Common myeloid progenitor, CD34-positive (primary cell): ENCODE measurements at regions not wholly inside any gene's neighbourhood (a gene's known extent, or its start where the extent isn't known, plus 50 kb on each side); places are given as distances from the start of the nearest gene placed in this dataset.

ENCODE experiments used
- CTCF ChIA-PET: fragments of 350-600 bp; sonication (Branson Sonifier 250); formaldehyde crosslinking; loops from one replicate; lab custom pipeline; 2021; ENCODE audit warnings: antibody characterized with exemption; lab: Charles Lee
- POLR2A ChIA-PET: fragments of 350-600 bp; sonication (Branson Sonifier 250); formaldehyde crosslinking; loops from one replicate; lab custom pipeline; 2021; ENCODE audit warnings: antibody characterized with exemption; lab: Charles Lee
- DNase-seq, 3 donors: peaks; one replicate each; pipeline versions ENCODE4 v3.0.0 to v3.0.0-alpha.2; 2013
- H3K27ac ChIP-seq, 2 experiments: 1 replicate in 1 of 2; 2 replicates in 1 of 2; pipeline ENCODE4 v1.7.0; 2013; ENCODE audit warnings: inconsistent platforms in 2 of 2, low read length in 2 of 2, mild to moderate bottlenecking in 2 of 2, low read depth in 1 of 2, moderate library complexity in 1 of 2; ENCODE audit not compliant: severe bottlenecking in 2 of 2, insufficient read depth in 1 of 2, poor library complexity in 1 of 2
- H3K27me3 ChIP-seq, 5 experiments: replicated peaks in 2 of 5; 1 replicate in 3 of 5; 2 replicates in 2 of 5; pipeline versions ENCODE4 v1.6.1 to v1.7.0; 2013; ENCODE audit warnings: low read length in 4 of 5, mild to moderate bottlenecking in 2 of 5, moderate library complexity in 2 of 5, inconsistent platforms in 1 of 5; ENCODE audit not compliant: insufficient read depth in 5 of 5, control insufficient read depth in 4 of 5
- H3K36me3 ChIP-seq, 4 experiments: 1 replicate in 2 of 4; 2 replicates in 2 of 4; pipeline versions ENCODE4 v1.6.1 to v1.7.0; 2013; ENCODE audit warnings: low read length in 3 of 4, control low read depth in 1 of 4, mild to moderate bottlenecking in 1 of 4; ENCODE audit not compliant: control insufficient read depth in 4 of 4, insufficient read depth in 4 of 4
- H3K4me1 ChIP-seq, 4 experiments: 1 replicate in 3 of 4; 2 replicates in 1 of 4; pipeline versions ENCODE4 v1.6.1 to v1.7.1; 2013; ENCODE audit warnings: low read length in 3 of 4, mild to moderate bottlenecking in 3 of 4, control low read depth in 1 of 4, inconsistent platforms in 1 of 4, moderate library complexity in 1 of 4; ENCODE audit not compliant: control insufficient read depth in 4 of 4, insufficient read depth in 4 of 4; ENCODE audit errors: control extremely low read depth in 1 of 4
- H3K4me3 ChIP-seq, 7 experiments: 1 replicate in 4 of 7; 2 replicates in 3 of 7; pipeline versions ENCODE4 v1.5.1 to v1.7.0; 2013; ENCODE audit warnings: mild to moderate bottlenecking in 7 of 7, low read length in 6 of 7, moderate library complexity in 6 of 7, inconsistent platforms in 2 of 7, low read depth in 2 of 7, control low read depth in 1 of 7; ENCODE audit not compliant: insufficient read depth in 4 of 7, control insufficient read depth in 1 of 7; ENCODE audit errors: extremely low read depth in 1 of 7
- H3K9me3 ChIP-seq, 5 experiments: 1 replicate in 4 of 5; 2 replicates in 1 of 5; pipeline versions ENCODE4 v1.6.1 to v1.7.1; 2013; ENCODE audit warnings: low read length in 4 of 5, mild to moderate bottlenecking in 2 of 5, inconsistent platforms in 1 of 5, low read depth in 1 of 5, moderate library complexity in 1 of 5; ENCODE audit not compliant: control insufficient read depth in 4 of 5, insufficient read depth in 2 of 5; ENCODE audit errors: control extremely low read depth in 1 of 5
- WGBS: methylation state at CpG from one replicate; pipeline ENCODE4 v1.1.5; 2013; ENCODE audit not compliant: insufficient coverage; 5-methylcytosine and 5-hydroxymethylcytosine counted together

- POLR2A ChIA-PET, result no interaction called here
- Histone ChIP-seq H3K36me3 (no peaks in the 10 kb centered on the region), H3K27me3 (peaks cover 0 to 62% (median 32%) of the 10 kb centered on the region in 5 experiments), H3K27ac (no peak overlapping the region), H3K9me3 (peaks cover 0 to 12% (median 0%) of the 10 kb centered on the region in 5 experiments), H3K4me1 (no peaks in the 10 kb centered on the region), H3K4me3 (no peak overlapping the region)
- CTCF ChIA-PET, result no interaction called here
- DNase-seq, result no peak
- 80% methylated on average over 16 of the region's 24 CpGs for WGBS
Measured at GRCh38 chrX:793216-793770, 162.7 kb downstream of the SHOX start.

- ChIA-PET POLR2A (no interaction called here), CTCF (no interaction called here)
- H3K4me3 ChIP-seq, result no peak overlapping the region
- no peaks in the 10 kb centered on the region for H3K4me1 ChIP-seq
- H3K27me3 ChIP-seq, result peaks cover 0 to 62% (median 35%) of the 10 kb centered on the region in 5 experiments
- DNase-seq, result no peak
- H3K27ac ChIP-seq, result no peak overlapping the region
- no peaks in the 10 kb centered on the region for H3K36me3 ChIP-seq
- 31% methylated on average over 5 of the region's 14 CpGs for WGBS
- H3K9me3 ChIP-seq, result peaks cover 0 to 12% (median 0%) of the 10 kb centered on the region in 5 experiments
Measured at GRCh38 chrX:791479-792034, 161.0 kb downstream of the SHOX start.

DNA sequence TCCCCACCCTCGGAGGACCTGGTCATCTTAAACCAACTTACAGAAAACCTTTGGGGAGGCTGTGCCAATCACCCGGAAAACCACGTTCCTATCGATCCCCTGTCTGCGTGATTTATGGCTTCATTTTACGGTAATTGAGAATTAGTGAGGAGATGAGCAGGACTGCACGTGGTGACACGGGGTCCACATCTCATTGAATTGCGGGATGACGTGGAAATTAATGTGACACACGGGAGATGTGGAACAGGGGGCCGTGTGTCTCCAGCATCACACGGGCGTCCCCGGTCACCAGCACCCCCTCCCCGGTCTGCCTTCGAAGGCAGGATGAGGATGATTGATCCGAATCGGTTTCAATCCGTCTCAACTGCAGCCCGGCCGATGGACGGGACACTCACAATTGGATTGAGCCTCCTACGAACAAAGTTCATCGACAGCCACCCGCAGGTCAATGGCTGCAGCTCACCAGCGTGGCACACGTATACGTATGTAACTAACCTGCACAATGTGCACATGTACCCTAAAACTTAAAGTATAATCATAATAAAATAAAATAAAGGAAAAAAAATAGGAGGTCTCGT, 160.3 kb downstream of the SHOX start:
- no peak overlapping the region for H3K4me3 ChIP-seq
- H3K4me1 ChIP-seq, result no peaks in the 10 kb centered on the region
- H3K27me3 ChIP-seq, result peaks cover 0 to 64% (median 35%) of the 10 kb centered on the region in 5 experiments
- H3K36me3 ChIP-seq, result no peaks in the 10 kb centered on the region
- H3K27ac ChIP-seq, result no peak overlapping the region
- ChIA-PET CTCF (no interaction called here), POLR2A (no interaction called here)
- 7% methylated on average over 26 of the region's 30 CpGs for WGBS
- peaks cover 0 to 12% (median 0%) of the 10 kb centered on the region in 5 experiments for H3K9me3 ChIP-seq
- no peak for DNase-seq

- H3K4me1 ChIP-seq, result no peaks in the 10 kb centered on the region
- ChIA-PET CTCF (no interaction called here), POLR2A (no interaction called here)
- DNase-seq, result no peak
- no peaks in the 10 kb centered on the region for H3K36me3 ChIP-seq
- H3K4me3 ChIP-seq, result no peak overlapping the region
- peaks cover 0 to 12% (median 0%) of the 10 kb centered on the region in 5 experiments for H3K9me3 ChIP-seq
- H3K27ac ChIP-seq, result no peak overlapping the region
- peaks cover 0 to 64% (median 35%) of the 10 kb centered on the region in 5 experiments for H3K27me3 ChIP-seq
- 6% methylated on average over 13 of the region's 18 CpGs for WGBS
Measured at GRCh38 chrX:790041-790506, 159.5 kb downstream of the SHOX start.

DNA sequence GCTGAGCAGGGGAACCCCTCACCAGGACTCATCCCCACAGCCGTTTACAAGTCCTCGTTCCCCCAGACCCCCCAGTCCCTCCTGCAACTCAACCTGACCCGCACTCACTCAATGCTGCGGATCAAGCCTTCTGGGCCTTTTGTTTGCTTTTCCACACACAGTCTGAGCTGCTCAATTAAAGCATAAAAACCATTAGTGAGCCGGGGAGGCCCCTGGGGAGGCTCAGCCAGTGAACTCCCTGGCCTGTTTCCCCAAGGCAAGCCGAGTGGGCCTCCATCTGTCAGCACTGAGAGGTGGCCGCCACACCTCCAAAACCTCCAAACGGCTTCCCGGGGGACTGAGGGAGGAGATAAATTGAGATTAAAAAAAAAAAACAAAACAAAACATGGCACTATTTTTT, 158.5 kb downstream of the SHOX start:
- Histone ChIP-seq H3K9me3 (peaks cover 0 to 12% (median 0%) of the 10 kb centered on the region in 5 experiments), H3K27me3 (peaks cover 0 to 62% (median 34%) of the 10 kb centered on the region in 5 experiments), H3K4me1 (no peaks in the 10 kb centered on the region), H3K4me3 (no peak overlapping the region), H3K27ac (no peak overlapping the region), H3K36me3 (no peaks in the 10 kb centered on the region)
- CTCF ChIA-PET, result no interaction called here
- WGBS, result 62% methylated on average over 6 of the region's 9 CpGs
- DNase-seq, result no peak
- POLR2A ChIA-PET, result no interaction called here

GRCh38 chrX:786441-786881, 155.9 kb downstream of the SHOX start:
- Histone ChIP-seq H3K4me1 (no peaks in the 10 kb centered on the region), H3K27ac (no peak overlapping the region), H3K27me3 (peaks cover 0 to 44% (median 30%) of the 10 kb centered on the region in 5 experiments), H3K4me3 (no peak overlapping the region), H3K36me3 (no peaks in the 10 kb centered on the region), H3K9me3 (no peaks in the 10 kb centered on the region)
- ChIA-PET CTCF (no interaction called here), POLR2A (no interaction called here)
- WGBS, result 68% methylated on average over 4 of the region's 6 CpGs
- DNase-seq, result no peak

GRCh38 chrX:784829-785228, 154.2 kb downstream of the SHOX start:
- Histone ChIP-seq H3K4me3 (no peak overlapping the region), H3K27ac (no peak overlapping the region), H3K27me3 (peaks cover 0 to 32% (median 22%) of the 10 kb centered on the region in 5 experiments), H3K9me3 (no peaks in the 10 kb centered on the region), H3K36me3 (no peaks in the 10 kb centered on the region), H3K4me1 (no peaks in the 10 kb centered on the region)
- POLR2A ChIA-PET, result no interaction called here
- 90% methylated on average over 12 of the region's 13 CpGs for WGBS
- CTCF ChIA-PET, result no interaction called here
- no peak for DNase-seq
